HEK293 (cell line): ENCODE measurements at regions not wholly inside any gene's neighbourhood (a gene's known extent, or its start where the extent isn't known, plus 50 kb on each side); places are given as distances from the start of the nearest gene placed in this dataset.

Experiments
- CTCF ChIA-PET: fragments of 350-600 bp; formaldehyde crosslinking; extraction: SDS; loops from one replicate; lab custom pipeline; 2021; ENCODE audit warnings: antibody characterized with exemption; lab: Yijun Ruan, JAX
- POLR2A ChIA-PET: fragments of 300-600 bp; formaldehyde crosslinking; extraction: SDS; loops from one replicate; lab custom pipeline; 2020; ENCODE audit warnings: antibody characterized with exemption, inconsistent platforms; lab: Yijun Ruan, JAX
- H3K27ac ChIP-seq: fragments of 200-500 bp; sonication (Bioruptor generic); 2 replicates; pipeline ENCODE4 v1.5.1; 2014; ENCODE audit warnings: low read depth, low read length, control low read depth, inconsistent platforms; ENCODE audit errors: extremely low read depth
- H3K36me3 ChIP-seq, 2 experiments: fragments of 200-500 bp in 1 of 2; sonication (Bioruptor generic) in 1 of 2; 1 replicate in 1 of 2; 2 replicates in 1 of 2; pipeline ENCODE4 v1.5.1; 2014 to 2017; ENCODE audit warnings: inconsistent platforms in 2 of 2, low read length in 2 of 2; ENCODE audit not compliant: control insufficient read depth in 2 of 2, insufficient read depth in 1 of 2
- H3K4me1 ChIP-seq: fragments of 200-500 bp; sonication (Bioruptor generic); 2 replicates; pipeline ENCODE4 v1.5.1; 2014; ENCODE audit warnings: mild to moderate bottlenecking, low read length, inconsistent platforms; ENCODE audit not compliant: control insufficient read depth, insufficient read depth
- H3K4me3 ChIP-seq: 2 replicates; pipeline ENCODE4 v1.5.1; 2011; ENCODE audit warnings: low read depth, mild to moderate bottlenecking, control low read depth, low read length, moderate library complexity
- H3K9me3 ChIP-seq: fragments of 200-500 bp; sonication (Bioruptor generic); 2 replicates; pipeline ENCODE4 v1.5.1; 2014; ENCODE audit warnings: low read depth, low read length, inconsistent platforms; ENCODE audit not compliant: control insufficient read depth, insufficient read depth
- BCL11B ChIP-seq: fragments of 450-650 bp; formaldehyde crosslinking; IDR thresholded peaks from 2 replicates; pipeline ENCODE4 v1.5.1; 2016; ENCODE audit warnings: low read depth, missing biosample characterization, missing genetic modification characterization
- HIC1 ChIP-seq: fragments of 450-650 bp; formaldehyde crosslinking; IDR thresholded peaks from 2 replicates; pipeline ENCODE4 v1.5.1; 2016; ENCODE audit warnings: missing biosample characterization, missing genetic modification characterization
- KLF17 ChIP-seq: fragments of 450-650 bp; formaldehyde crosslinking; IDR thresholded peaks from 2 replicates; pipeline ENCODE4 v1.5.1; 2016; ENCODE audit warnings: missing biosample characterization, missing genetic modification characterization
- KLF8 ChIP-seq: fragments of 450-650 bp; formaldehyde crosslinking; IDR thresholded peaks from 2 replicates; pipeline ENCODE4 v1.5.1; 2016; ENCODE audit warnings: missing biosample characterization, missing genetic modification characterization
- PRDM4 ChIP-seq: fragments of 450-650 bp; formaldehyde crosslinking; IDR thresholded peaks from 2 replicates; pipeline ENCODE4 v1.5.1; 2017; ENCODE audit warnings: missing biosample characterization, missing genetic modification characterization
- TSHZ1 ChIP-seq: fragments of 450-650 bp; formaldehyde crosslinking; IDR thresholded peaks from 2 replicates; pipeline ENCODE4 v1.5.1; 2016; ENCODE audit warnings: missing biosample characterization, missing genetic modification characterization, borderline replicate concordance
- WT1 ChIP-seq: fragments of 450-650 bp; formaldehyde crosslinking; IDR thresholded peaks from 2 replicates; pipeline ENCODE4 v1.5.1; 2016; ENCODE audit warnings: missing biosample characterization, missing genetic modification characterization
- ZBTB17 ChIP-seq: fragments of 450-650 bp; formaldehyde crosslinking; IDR thresholded peaks from 2 replicates; pipeline ENCODE4 v1.5.1; 2016; ENCODE audit warnings: missing biosample characterization, missing genetic modification characterization
- ZFP37 ChIP-seq: fragments of 450-650 bp; formaldehyde crosslinking; IDR thresholded peaks from 2 replicates; pipeline ENCODE4 v1.5.1; 2016; ENCODE audit warnings: missing biosample characterization, missing genetic modification characterization
- ZNF140 ChIP-seq: fragments of 450-650 bp; formaldehyde crosslinking; IDR thresholded peaks from 2 replicates; pipeline ENCODE4 v1.5.1; 2016; ENCODE audit warnings: missing biosample characterization, missing genetic modification characterization
- ZNF18 ChIP-seq: fragments of 450-650 bp; formaldehyde crosslinking; IDR thresholded peaks from 2 replicates; pipeline ENCODE4 v1.5.1; 2016; ENCODE audit warnings: missing biosample characterization, missing genetic modification characterization
- ZNF324 ChIP-seq: fragments of 450-650 bp; formaldehyde crosslinking; IDR thresholded peaks from 2 replicates; pipeline ENCODE4 v1.5.1; 2016; ENCODE audit warnings: missing biosample characterization, missing genetic modification characterization
- ZNF341 ChIP-seq: fragments of 450-650 bp; formaldehyde crosslinking; IDR thresholded peaks from 2 replicates; pipeline ENCODE4; 2016; ENCODE audit warnings: low read depth, missing biosample characterization, missing genetic modification characterization
- ZNF473 ChIP-seq: fragments of 450-650 bp; formaldehyde crosslinking; IDR thresholded peaks from 2 replicates; pipeline ENCODE4 v1.5.1; 2017; ENCODE audit warnings: missing biosample characterization, missing genetic modification characterization
- ZNF610 ChIP-seq: fragments of 450-650 bp; formaldehyde crosslinking; IDR thresholded peaks from 2 replicates; pipeline ENCODE4 v1.5.1; 2016; ENCODE audit warnings: missing biosample characterization, missing genetic modification characterization, borderline replicate concordance
- ZNF629 ChIP-seq: fragments of 450-650 bp; formaldehyde crosslinking; IDR thresholded peaks from 2 replicates; pipeline ENCODE4 v1.5.1; 2017; ENCODE audit warnings: missing biosample characterization, missing genetic modification characterization
- ZNF639 ChIP-seq: fragments of 450-650 bp; formaldehyde crosslinking; IDR thresholded peaks from 2 replicates; pipeline ENCODE4 v1.5.1; 2016; ENCODE audit warnings: missing biosample characterization, missing genetic modification characterization

- TF ChIP-seq PRDM4 (tag by site-specific recombination) (no peak), ZNF140 (no peak), ZNF629 (tag by site-specific recombination) (peak; percentile 75), TSHZ1 (peak; percentile 25; the same call in 1 of the 2 replicates), WT1 (tag by site-specific recombination) (peak; percentile 46), ZNF324 (tag by site-specific recombination) (0 out of 2 replicates have a peak, but pooled peaks have one; percentile 28), ZNF18 (tag by site-specific recombination) (no peak), ZNF341 (tag by site-specific recombination) (peak; percentile 69), ZNF473 (tag by site-specific recombination) (no peak), ZFP37 (no peak), HIC1 (peak; percentile 81; the same call in 1 of the 2 replicates), ZNF639 (tag by site-specific recombination) (peak; percentile 48; the same call in 1 of the 2 replicates), ZNF610 (tag by site-specific recombination) (peak; percentile 35; the same call in 1 of the 2 replicates), KLF8 (tag by site-specific recombination) (peak; percentile 56; the same call in 1 of the 2 replicates), BCL11B (0 out of 2 replicates have a peak, but pooled peaks have one; percentile 32)
Measured at GRCh38 chr6:28600245-28600644, 74.6 kb downstream of the GPX5 start (continued).

GRCh38 chr6:28603891-28604290 lies 78.2 kb downstream of the GPX5 start:
- no peak overlapping the region for H3K4me3 ChIP-seq
- TF ChIP-seq KLF17 (tag by site-specific recombination): no peak
- 0 out of 2 replicates have a peak, but pooled peaks have one; percentile 19 for TF ChIP-seq ZBTB17 (tag by site-specific recombination)
- H3K4me1 ChIP-seq: peaks cover 5% of the 10 kb centered on the region; the same call in 1 of the 2 replicates
- ChIA-PET POLR2A (interaction anchor here (0.6 kb wide), 1 partner anchor 524 kb away, joined by 4 read pairs; the partner anchor contains the start of gene ZNF165), CTCF (interaction anchor here (0.8 to 1.3 kb wide), 2 partner anchors 14 to 154 kb away, joined by 3 read pairs; no protein-coding TSS in a partner anchor)
- H3K27ac ChIP-seq: no peak overlapping the region
- no peaks in the 10 kb centered on the region for H3K9me3 ChIP-seq
- no peaks in the 10 kb centered on the region for H3K36me3 ChIP-seq
